ENCODE measurements at regions not wholly inside any gene's neighbourhood (a gene's known extent, or its start where the extent isn't known, plus 50 kb on each side); places are given as distances from the start of the nearest gene placed in this dataset.

- Histone ChIP-seq H3K4me3 (ENCODE audit: insufficient read depth, low read length, poor library complexity, severe bottlenecking) (no peak overlapping the region), H4K20me1 (ENCODE audit: low read depth, low read length) (no peaks in the 10 kb centered on the region), H3K4me2 (ENCODE audit: low read depth, low read length, poor library complexity, severe bottlenecking) (no peak overlapping the region), H3K27ac (ENCODE audit: low read depth, low read length) (no peak overlapping the region), H3K36me3 (ENCODE audit: low read length) (no peaks in the 10 kb centered on the region), H3K79me2 (ENCODE audit: insufficient read depth, low read length) (no peaks in the 10 kb centered on the region), H3K9me2 (replicated peaks; ENCODE audit: insufficient read depth, low read length) (no peaks in the 10 kb centered on the region), H3F3A (ENCODE audit: insufficient read depth) (no peaks in the 10 kb centered on the region), H3K9me3 (ENCODE audit: insufficient read depth, low read length) (no peaks in the 10 kb centered on the region), H3K9ac (ENCODE audit: low read length) (no peak overlapping the region), H3K27me3 (ENCODE audit: low read length) (no peaks in the 10 kb centered on the region), H2AFZ (ENCODE audit: low read depth, low read length, severe bottlenecking) (no peak overlapping the region)
- no peak for TF ChIP-seq CTCF (IDR thresholded peaks at IDR 0.05; ENCODE audit: insufficient read depth, low read length, poor library complexity, severe bottlenecking)
- TF ChIP-seq EZH2phosphoT487 (conservative IDR thresholded peaks at IDR 0.05; ENCODE audit: low read length), result no peak
Measured at GRCh38 chr2:217040099-217040498, 180.2 kb upstream of the TNP1 start.

- no peak overlapping the region for H3K27ac ChIP-seq (ENCODE audit: low read depth, low read length)
- H3K36me3 ChIP-seq (ENCODE audit: low read length), result no peaks in the 10 kb centered on the region
- H3K27me3 ChIP-seq (ENCODE audit: low read length), result no peaks in the 10 kb centered on the region
Measured at GRCh38 chr2:217038001-217038400, 178.1 kb upstream of the TNP1 start.

GRCh38 chr2:217037353-217037752 lies 177.5 kb upstream of the TNP1 start:
- Histone ChIP-seq H3K79me2 (ENCODE audit: insufficient read depth, low read length) (no peaks in the 10 kb centered on the region), H4K20me1 (ENCODE audit: low read depth, low read length) (no peaks in the 10 kb centered on the region), H3K27ac (ENCODE audit: low read depth, low read length) (no peak overlapping the region), H3K27me3 (ENCODE audit: low read length) (no peaks in the 10 kb centered on the region), H3K9me3 (ENCODE audit: insufficient read depth, low read length) (no peaks in the 10 kb centered on the region), H3K36me3 (ENCODE audit: low read length) (no peaks in the 10 kb centered on the region), H3K4me2 (ENCODE audit: low read depth, low read length, poor library complexity, severe bottlenecking) (no peak overlapping the region), H2AFZ (ENCODE audit: low read depth, low read length, severe bottlenecking) (no peak overlapping the region), H3K9me2 (replicated peaks; ENCODE audit: insufficient read depth, low read length) (no peaks in the 10 kb centered on the region), H3K9ac (ENCODE audit: low read length) (no peak overlapping the region), H3F3A (ENCODE audit: insufficient read depth) (no peaks in the 10 kb centered on the region), H3K4me3 (ENCODE audit: insufficient read depth, low read length, poor library complexity, severe bottlenecking) (no peak overlapping the region)
- TF ChIP-seq EZH2phosphoT487 (conservative IDR thresholded peaks at IDR 0.05; ENCODE audit: low read length), result no peak
- TF ChIP-seq CTCF (IDR thresholded peaks at IDR 0.05; ENCODE audit: insufficient read depth, low read length, poor library complexity, severe bottlenecking), result no peak

More at GRCh38 chr2:217038001-217038400, 178.1 kb upstream of the TNP1 start:
- no peaks in the 10 kb centered on the region for H3K9me3 ChIP-seq (ENCODE audit: insufficient read depth, low read length)
- H3K79me2 ChIP-seq (ENCODE audit: insufficient read depth, low read length), result no peaks in the 10 kb centered on the region
- no peaks in the 10 kb centered on the region for H3K9me2 ChIP-seq (replicated peaks; ENCODE audit: insufficient read depth, low read length)
- no peak overlapping the region for H3K9ac ChIP-seq (ENCODE audit: low read length)
- no peak overlapping the region for H2AFZ ChIP-seq (ENCODE audit: low read depth, low read length, severe bottlenecking)
- H3K4me3 ChIP-seq (ENCODE audit: insufficient read depth, low read length, poor library complexity, severe bottlenecking), result no peak overlapping the region
- no peaks in the 10 kb centered on the region for H3F3A ChIP-seq (ENCODE audit: insufficient read depth)
- no peaks in the 10 kb centered on the region for H4K20me1 ChIP-seq (ENCODE audit: low read depth, low read length)
- TF ChIP-seq CTCF (IDR thresholded peaks at IDR 0.05; ENCODE audit: insufficient read depth, low read length, poor library complexity, severe bottlenecking), result no peak
- TF ChIP-seq EZH2phosphoT487 (conservative IDR thresholded peaks at IDR 0.05; ENCODE audit: low read length), result no peak
- no peak overlapping the region for H3K4me2 ChIP-seq (ENCODE audit: low read depth, low read length, poor library complexity, severe bottlenecking)

All from SU-DHL-6 (cell line).